Daoy (cell line): ENCODE measurements at regions not wholly inside any gene's neighbourhood (a gene's known extent, or its start where the extent isn't known, plus 50 kb on each side); places are given as distances from the start of the nearest gene placed in this dataset.

ENCODE experiments used
- DNase-seq: peaks from one replicate; pipeline ENCODE4 v3.0.0-alpha.2; 2015; ENCODE audit warnings: low read depth

DNA sequence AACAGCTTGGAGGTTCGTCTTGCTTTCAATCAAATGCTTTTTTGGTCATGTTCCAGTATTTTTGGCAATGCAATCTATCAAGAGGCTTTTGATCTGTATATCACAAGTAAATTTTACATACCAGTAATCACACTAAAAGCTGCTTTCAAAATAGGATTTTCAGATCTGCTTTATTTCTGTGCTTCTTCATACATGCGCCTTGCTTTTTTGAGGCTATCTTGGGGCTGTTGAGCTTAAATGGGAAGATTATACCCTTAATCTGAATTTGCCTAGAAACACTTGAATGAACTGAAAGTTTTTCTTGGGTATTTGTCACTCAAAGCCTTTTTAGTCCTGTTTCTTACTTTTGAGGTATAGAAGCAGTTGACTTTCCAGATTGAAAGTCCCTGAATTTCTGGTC lies 62.1 kb upstream of the DCBLD2 start:
- no peak for DNase-seq

- peak; percentile 74 for DNase-seq
These were observed 61.5 kb upstream of the DCBLD2 start for GRCh38 chr3:98962951-98963350.

GRCh38 chr3:98962189-98962930 lies 60.9 kb upstream of the DCBLD2 start:
- peak; percentile 94 for DNase-seq

DNA sequence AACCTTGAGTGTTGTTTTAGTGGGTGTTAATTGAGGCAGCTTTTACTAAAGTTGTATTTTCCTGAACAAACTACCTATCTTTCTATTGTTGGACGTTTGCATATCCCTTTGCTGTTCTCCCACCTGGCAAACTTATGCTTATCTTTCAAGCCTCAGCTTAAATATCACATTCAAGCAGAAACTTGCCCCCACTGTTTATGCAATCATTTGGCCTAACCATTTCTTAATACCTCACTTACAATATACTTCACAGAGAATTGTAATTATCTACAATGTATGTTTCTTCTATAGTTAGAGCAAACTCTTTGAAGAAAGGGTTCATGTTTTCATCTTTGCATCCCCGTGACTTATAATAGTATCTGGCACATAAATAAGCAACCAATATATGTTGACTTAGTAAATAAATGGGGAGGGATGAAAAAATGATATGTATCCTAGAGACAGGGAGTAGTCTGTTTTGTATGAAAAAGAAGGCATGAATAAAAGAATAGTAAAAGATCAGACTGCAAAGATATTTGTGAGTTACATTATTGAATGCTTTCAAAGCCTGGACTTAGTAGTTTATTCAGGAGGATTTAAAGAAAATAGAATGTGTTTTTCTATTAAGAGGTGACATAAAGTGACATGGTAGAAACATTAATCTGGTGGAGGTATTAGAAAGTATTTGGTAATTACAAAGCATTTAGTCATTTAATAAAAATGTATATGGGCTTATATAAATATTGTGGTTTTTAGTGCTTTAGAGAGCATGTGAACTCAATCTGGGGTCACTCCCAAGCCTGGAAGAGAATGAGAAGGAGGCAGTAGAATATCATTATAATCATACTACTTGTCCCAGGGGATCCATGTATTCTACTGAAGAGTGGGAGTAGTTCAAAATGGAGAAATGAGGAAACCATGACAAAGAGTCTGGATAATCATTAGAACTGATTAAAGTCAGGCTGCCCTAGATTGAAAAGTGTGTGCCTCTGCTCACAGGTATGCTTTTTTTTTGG lies 60.0 kb upstream of the DCBLD2 start:
- peak; percentile 77 for DNase-seq

DNA sequence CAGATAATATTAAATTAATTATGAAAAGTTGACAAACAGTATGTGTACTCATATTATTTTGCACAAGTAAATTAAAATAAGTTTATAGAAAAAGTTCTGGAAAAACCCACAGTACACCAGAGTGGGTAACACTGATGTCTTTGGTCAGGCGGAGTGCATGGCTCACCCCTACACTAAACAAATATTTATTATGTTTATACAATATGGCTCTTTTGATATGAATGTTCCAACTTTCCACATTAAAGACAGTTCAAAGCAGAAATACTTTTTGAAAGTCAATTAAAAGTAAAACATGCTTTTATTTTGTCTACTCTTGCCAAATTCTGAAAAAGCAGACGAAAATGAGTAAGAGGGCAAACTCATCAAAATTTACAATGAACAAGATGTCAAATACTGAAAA lies 56.2 kb upstream of the DCBLD2 start:
- DNase-seq = no peak

- no peak for DNase-seq
These were observed 54.5 kb upstream of the DCBLD2 start for GRCh38 chr3:98956008-98956407.

DNA sequence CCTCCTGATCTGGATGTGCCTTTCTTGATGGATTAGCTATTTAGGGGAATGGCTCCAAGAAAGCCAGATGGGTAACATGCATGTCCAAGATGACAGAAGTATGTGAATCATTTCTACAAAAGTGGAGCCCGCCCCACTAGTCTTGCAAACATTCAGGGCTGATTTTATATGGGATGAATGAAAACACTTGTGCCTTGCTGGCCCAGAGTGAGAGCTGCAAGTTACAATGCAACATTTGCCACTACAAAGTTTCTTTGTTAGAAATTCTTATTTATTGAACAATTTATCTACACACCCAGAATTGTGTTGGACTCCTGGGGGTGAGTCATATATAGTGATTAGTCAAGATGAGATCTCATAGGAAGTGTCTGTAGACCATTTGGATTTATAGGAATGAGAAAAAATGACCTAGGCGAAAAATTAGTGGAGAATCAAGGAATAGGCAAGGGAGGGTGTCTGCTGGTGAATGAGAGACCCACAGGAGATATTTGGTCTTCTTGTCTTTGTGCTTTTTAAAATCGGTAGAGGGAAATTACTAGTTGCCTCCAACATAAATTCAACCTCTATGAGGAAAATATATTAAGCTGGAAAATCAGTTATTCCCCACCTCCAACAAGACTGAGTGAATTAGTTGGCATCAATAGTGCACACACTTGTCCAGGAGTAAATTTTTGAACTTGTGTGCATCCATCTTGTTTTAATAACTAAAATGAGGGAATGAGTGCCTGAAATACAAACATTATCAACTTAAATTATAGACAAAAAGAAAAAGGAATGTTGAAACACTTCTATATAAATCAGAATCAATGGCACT lies 53.5 kb upstream of the DCBLD2 start:
- peak; percentile 34 for DNase-seq

GRCh38 chr3:98954242-98954641 lies 52.7 kb upstream of the DCBLD2 start:
- DNase-seq = no peak

GRCh38 chr3:98952404-98952803 lies 50.9 kb upstream of the DCBLD2 start:
- no peak for DNase-seq
